ENCODE measurements at regions not wholly inside any gene's neighbourhood (a gene's known extent, or its start where the extent isn't known, plus 50 kb on each side); places are given as distances from the start of the nearest gene placed in this dataset.

- DNase-seq (ENCODE audit: low read depth), result no peak
- TF ChIP-seq CTCF (IDR thresholded peaks at IDR 0.05; ENCODE audit: low read length, missing control alignments), result no peak
- no peak overlapping the region for H3K4me3 ChIP-seq (replicated peaks; ENCODE audit: low read depth, low read length)
Observed at GRCh38 chr9:32915802-32916201, 85.6 kb downstream of the APTX start.

GRCh38 chr9:32918628-32919027 is 82.8 kb downstream of the APTX start:
- DNase-seq (ENCODE audit: low read depth), result no peak
- H3K4me3 ChIP-seq (replicated peaks; ENCODE audit: low read depth, low read length), result no peak overlapping the region
- TF ChIP-seq CTCF (IDR thresholded peaks at IDR 0.05; ENCODE audit: low read length, missing control alignments), result no peak

All from fibroblast of pulmonary artery (primary cell).